GM23338 (cell line): ENCODE measurements at regions not wholly inside any gene's neighbourhood (a gene's known extent, or its start where the extent isn't known, plus 50 kb on each side); places are given as distances from the start of the nearest gene placed in this dataset.

Experiments
- CREB1 ChIP-seq: fragments of 250-450 bp; sonication (Bioruptor Pico); IDR thresholded peaks from 2 replicates; pipeline ENCODE4 v1.5.0; 2020; ENCODE audit warnings: low read depth, mild to moderate bottlenecking, moderate library complexity
- CTCF ChIP-seq, 2 experiments: fragments of 200-600 bp in 1 of 2; sonication (generic) in 1 of 2; conservative IDR thresholded peaks; 2 replicates each; pipeline versions ENCODE4 v1.5.1 to v1.6.1; 2016 to 2017; ENCODE audit warnings: antibody characterized with exemption in 2 of 2, low read depth in 2 of 2, mild to moderate bottlenecking in 2 of 2, moderate library complexity in 1 of 2
- ETS1 ChIP-seq: IDR thresholded peaks from 2 replicates; pipeline ENCODE4 v1.6.1; 2016; ENCODE audit warnings: antibody characterized with exemption
- EZH2 ChIP-seq: fragments of 200-600 bp; sonication (generic); IDR thresholded peaks from one replicate; pipeline ENCODE4 v1.8.0; 2017; ENCODE audit warnings: antibody characterized with exemption, mild to moderate bottlenecking, low read depth; ENCODE audit not compliant: unreplicated experiment
- EZH2phosphoT487 ChIP-seq: fragments of 200-600 bp; sonication (generic); IDR thresholded peaks from one replicate; pipeline ENCODE4 v1.8.1; 2018; ENCODE audit warnings: antibody characterized with exemption; ENCODE audit not compliant: unreplicated experiment
- JUNB ChIP-seq: IDR thresholded peaks from one replicate; pipeline ENCODE4 v1.6.1; 2016; ENCODE audit warnings: antibody characterized with exemption; ENCODE audit not compliant: unreplicated experiment
- POLR2AphosphoS5 ChIP-seq: IDR thresholded peaks from 2 replicates; pipeline ENCODE4 v1.6.1; 2016; ENCODE audit warnings: antibody characterized with exemption, low read depth
- REST ChIP-seq: IDR thresholded peaks from one replicate; pipeline ENCODE4 v1.6.1; 2018; ENCODE audit warnings: antibody characterized with exemption; ENCODE audit not compliant: unreplicated experiment
- STAT1 ChIP-seq: IDR thresholded peaks from one replicate; pipeline ENCODE4 v1.6.1; 2016; ENCODE audit warnings: antibody characterized with exemption; ENCODE audit not compliant: unreplicated experiment
- ZNF331 ChIP-seq: fragments of 250-450 bp; sonication (Bioruptor Pico); IDR thresholded peaks from 2 replicates; pipeline ENCODE4 v1.5.0; 2020; ENCODE audit warnings: low read depth, mild to moderate bottlenecking, moderate library complexity
- ZNF462 ChIP-seq: fragments of 250-450 bp; sonication (Bioruptor Pico); IDR thresholded peaks from 2 replicates; pipeline ENCODE4 v1.5.0; 2020; ENCODE audit warnings: mild to moderate bottlenecking, moderate library complexity

- TF ChIP-seq JUNB (no peak), CTCF (conservative IDR thresholded peaks at IDR 0.05; ENCODE audit: low read depth in 2 of 2) (no peak), REST (no peak), EZH2 (no peak), EZH2phosphoT487 (no peak), POLR2AphosphoS5 (no peak), STAT1 (no peak), CREB1 (CRISPR knock-in tag) (no peak), ETS1 (no peak), ZNF331 (CRISPR knock-in tag) (no peak), ZNF462 (no peak)
Observed at GRCh38 chr3:74377669-74378068, 236.8 kb downstream of the CNTN3 start.
